Upper lobe of left lung (tissue), 6 donors: ENCODE measurements at regions not wholly inside any gene's neighbourhood (a gene's known extent, or its start where the extent isn't known, plus 50 kb on each side); places are given as distances from the start of the nearest gene placed in this dataset.
A peak's percentile ranks its signal among the peaks of the same experiment; 100 is the strongest.
"Not testable (repeated sequence)": the region's sequence is repeated elsewhere in the genome, so short reads cannot be mapped to it uniquely, and the experiment has no call there.

Experiments used
- ATAC-seq, 2 donors: fragments of 200-7000 bp; cut with Tn5 transposase; one replicate each; pipeline ENCODE4 v1.9.1; 2022; ENCODE audit warnings: mild to moderate bottlenecking in 2 of 2, moderate library complexity in 2 of 2; ENCODE audit not compliant: low FRiP score in 2 of 2
- DNase-seq, 2 donors: peaks; one replicate each; pipeline ENCODE4 v3.0.0-alpha.2; 2019 to 2020
- H3K27ac ChIP-seq, 4 donors: fragments of 200-600 bp; sonication (generic); one replicate each; pipeline ENCODE4 v1.5.1; 2016 to 2019
- H3K27me3 ChIP-seq, 4 donors: fragments of 200-600 bp; sonication (generic); one replicate each; pipeline ENCODE4 v1.5.1; 2017 to 2019
- H3K36me3 ChIP-seq, 4 donors: fragments of 200-600 bp; sonication (generic); one replicate each; pipeline ENCODE4 v1.5.1; 2016 to 2019
- H3K4me1 ChIP-seq, 4 donors: fragments of 200-600 bp; sonication (generic); one replicate each; pipeline ENCODE4 v1.5.1; 2018 to 2019
- H3K4me3 ChIP-seq, 4 donors: fragments of 200-600 bp; sonication (generic); one replicate each; pipeline ENCODE4 v1.5.1; 2017 to 2019; ENCODE audit warnings: mild to moderate bottlenecking in 2 of 4, moderate library complexity in 1 of 4
- H3K9me3 ChIP-seq, 4 donors: fragments of 200-600 bp; sonication (generic); one replicate each; pipeline ENCODE4 v1.5.1; 2018 to 2019
- CTCF ChIP-seq, 6 experiments: fragments of 450-650 bp in 4 of 6; fragments of 200-600 bp in 2 of 6; sonication (generic) in 2 of 6; IDR thresholded peaks; one replicate each; pipeline ENCODE4 v1.5.1; 2016 to 2019; ENCODE audit warnings: antibody characterized with exemption in 6 of 6
- EP300 ChIP-seq, 4 donors: sonication (generic); formaldehyde crosslinking; IDR thresholded peaks; one replicate each; pipeline ENCODE4 v1.5.1; 2017; ENCODE audit warnings: antibody characterized with exemption in 4 of 4, control low read depth in 2 of 4
- POLR2A ChIP-seq, 4 donors: fragments of 450-650 bp; IDR thresholded peaks; one replicate each; pipeline ENCODE4 v1.5.1; 2016 to 2017; ENCODE audit warnings: antibody characterized with exemption in 4 of 4, mild to moderate bottlenecking in 2 of 4
- POLR2AphosphoS5 ChIP-seq, 2 donors: sonication (generic); formaldehyde crosslinking; IDR thresholded peaks; one replicate each; pipeline ENCODE4 v1.5.1; 2017; ENCODE audit warnings: antibody characterized with exemption in 2 of 2
- WGBS, 2 donors: methylation state at CpG; one replicate each; pipeline ENCODE4 v1.1.5; 2017 to 2018; 5-methylcytosine and 5-hydroxymethylcytosine counted together
- donor health status: DM: no; HTN: no; CAD: no; lungs with moderate emphysema.
- donor health status: DM: no; HTN: yes; CAD: no; lungs with severe emphysema.

DNA sequence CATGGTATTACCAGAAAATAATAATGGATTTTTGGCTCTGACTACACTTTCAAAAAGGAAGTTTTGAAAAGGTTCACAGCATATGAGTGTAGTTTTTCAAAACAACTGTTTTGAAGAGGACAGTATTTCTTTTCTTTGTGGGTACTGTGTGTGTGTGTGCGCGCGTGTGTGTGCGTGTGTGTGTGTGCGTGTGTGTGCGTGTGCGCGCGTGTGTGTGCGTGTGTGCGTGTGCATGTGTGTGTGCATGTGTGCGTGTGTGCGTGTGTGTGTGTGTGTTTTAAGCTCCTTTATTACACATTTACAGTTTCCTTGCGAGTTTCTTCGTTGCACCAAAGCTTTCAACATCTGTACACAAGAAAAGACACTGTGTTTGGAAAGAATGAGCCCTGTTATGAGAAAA is 755.4 kb downstream of the SH3BGRL start:
- WGBS, 2 donors = 80 to 82% methylated on average over 15 of the region's 15 CpGs
- Histone ChIP-seq H3K36me3 (no peaks in the 10 kb centered on the region), H3K4me3 (no peak overlapping the region), H3K4me1 (no peaks in the 10 kb centered on the region), H3K9me3 (no peaks in the 10 kb centered on the region), H3K27me3 (no peaks in the 10 kb centered on the region), H3K27ac (no peak overlapping the region)
- DNase-seq = no peak
- no peak for ATAC-seq
- TF ChIP-seq EP300 (IDR thresholded peaks at IDR 0.05) (no peak), POLR2A (IDR thresholded peaks at IDR 0.05) (no peak), POLR2AphosphoS5 (IDR thresholded peaks at IDR 0.05) (no peak), CTCF (IDR thresholded peaks at IDR 0.05) (no peak)

DNA sequence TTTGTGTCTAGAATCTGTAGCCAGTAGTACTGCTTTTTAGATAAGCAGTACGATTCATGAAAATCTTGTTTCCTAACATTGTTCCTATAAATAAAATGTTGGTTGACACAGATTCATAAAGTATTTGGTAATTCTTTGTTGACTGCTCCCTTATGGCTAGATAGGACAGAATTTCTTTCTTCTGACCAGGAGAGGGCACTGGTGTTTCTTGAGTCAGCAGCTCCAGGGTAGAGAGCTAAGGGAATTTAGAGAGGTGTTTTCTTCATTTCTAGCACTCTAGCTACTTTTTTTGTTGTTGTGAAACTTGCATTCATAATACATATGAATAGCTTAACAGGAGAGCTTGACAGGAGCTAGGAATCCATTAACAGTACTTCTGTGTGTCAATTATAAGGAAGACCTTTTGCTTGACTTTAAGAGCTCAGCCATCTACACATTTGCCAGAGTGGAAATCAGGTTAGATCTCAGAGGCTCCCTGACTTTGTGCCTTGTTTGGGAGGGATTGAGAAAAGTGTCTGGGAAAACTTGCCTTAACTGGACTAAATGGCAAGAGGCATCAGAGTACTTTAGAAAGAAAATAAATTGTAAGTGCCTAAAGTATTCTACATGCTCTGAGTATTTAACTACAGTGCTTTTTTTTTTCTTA is 756.1 kb downstream of the SH3BGRL start:
- peak in 2 of 6 experiments; percentile 24 for TF ChIP-seq CTCF (IDR thresholded peaks at IDR 0.05)
- TF ChIP-seq EP300 (IDR thresholded peaks at IDR 0.05) = no peak
- DNase-seq (no peak), ATAC-seq (no peak)
- Histone ChIP-seq H3K4me1 (no peaks in the 10 kb centered on the region), H3K9me3 (no peaks in the 10 kb centered on the region), H3K27me3 (no peaks in the 10 kb centered on the region), H3K36me3 (no peaks in the 10 kb centered on the region), H3K4me3 (no peak overlapping the region), H3K27ac (no peak overlapping the region)
- 0 to 11% methylated on average over 1 of the region's 1 CpG for WGBS, 2 donors

- no peaks in the 10 kb centered on the region for H3K36me3 ChIP-seq
- no peaks in the 10 kb centered on the region for H3K27me3 ChIP-seq
- H3K27ac ChIP-seq = no peak overlapping the region
- DNase-seq = no peak
- ATAC-seq = no peak
- TF ChIP-seq CTCF (IDR thresholded peaks at IDR 0.05) = no peak
- no peak for TF ChIP-seq POLR2A (IDR thresholded peaks at IDR 0.05)
- TF ChIP-seq POLR2AphosphoS5 (IDR thresholded peaks at IDR 0.05) = no peak
- TF ChIP-seq EP300 (IDR thresholded peaks at IDR 0.05) = no peak
- no peaks in the 10 kb centered on the region for H3K4me1 ChIP-seq
- no peak overlapping the region for H3K4me3 ChIP-seq
- H3K9me3 ChIP-seq = no peaks in the 10 kb centered on the region
- WGBS, 2 donors = 14 to 21% methylated on average over 1 of the region's 1 CpG
Measured at GRCh38 chrX:81959964-81960363, 758.1 kb downstream of the SH3BGRL start.

DNA sequence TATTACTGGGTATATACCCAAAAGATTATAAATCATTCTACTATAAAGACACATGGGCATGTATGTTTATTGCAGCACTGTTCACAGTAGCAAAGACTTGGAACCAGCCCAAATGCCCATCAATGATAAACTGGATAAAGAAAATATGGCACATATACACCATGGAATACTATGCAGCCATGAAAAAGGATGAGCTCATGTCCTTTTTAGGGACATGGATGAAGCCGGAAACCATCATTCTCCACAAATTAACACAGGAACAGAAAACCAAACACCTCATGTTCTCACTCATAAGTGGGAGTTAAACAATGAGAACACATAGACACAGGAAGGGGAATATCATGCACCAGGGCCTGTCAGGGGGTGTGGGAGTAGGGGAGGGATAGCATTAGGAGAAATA is 772.5 kb downstream of the SH3BGRL start:
- 89 to 100% methylated on average over 1 of the region's 1 CpG for WGBS, 2 donors
- not testable (repeated sequence) for H3K9me3 ChIP-seq, H3K4me3 ChIP-seq, H3K36me3 ChIP-seq, H3K27me3 ChIP-seq, H3K27ac ChIP-seq, H3K4me1 ChIP-seq, ATAC-seq, DNase-seq

GRCh38 chrX:81979806-81980515 is 778.1 kb downstream of the SH3BGRL start:
- DNase-seq = no peak
- no peak for TF ChIP-seq CTCF (IDR thresholded peaks at IDR 0.05)
- no peak for TF ChIP-seq POLR2AphosphoS5 (IDR thresholded peaks at IDR 0.05)
- no peak for TF ChIP-seq EP300 (IDR thresholded peaks at IDR 0.05)
- no peak for TF ChIP-seq POLR2A (IDR thresholded peaks at IDR 0.05)

GRCh38 chrX:81987217-81987616 is 785.3 kb downstream of the SH3BGRL start:
- H3K9me3 ChIP-seq, H3K4me1 ChIP-seq, H3K36me3 ChIP-seq, H3K27ac ChIP-seq, DNase-seq, ATAC-seq, H3K4me3 ChIP-seq, H3K27me3 ChIP-seq: not testable (repeated sequence)
- WGBS, 2 donors = 77 to 84% methylated on average over 2 of the region's 2 CpGs

More at GRCh38 chrX:81979806-81980515, 778.1 kb downstream of the SH3BGRL start:
- no peaks in the 10 kb centered on the region for H3K27me3 ChIP-seq
- H3K9me3 ChIP-seq = no peaks in the 10 kb centered on the region
- H3K4me1 ChIP-seq = no peaks in the 10 kb centered on the region
- ATAC-seq = no peak
- H3K4me3 ChIP-seq = no peak overlapping the region
- H3K36me3 ChIP-seq = no peaks in the 10 kb centered on the region
- WGBS, 2 donors = 29 to 40% methylated on average over 5 of the region's 5 CpGs
- H3K27ac ChIP-seq = no peak overlapping the region
